AG09309 (cell line): ENCODE measurements at regions not wholly inside any gene's neighbourhood (a gene's known extent, or its start where the extent isn't known, plus 50 kb on each side); places are given as distances from the start of the nearest gene placed in this dataset.

Source experiments
- DNase-seq: peaks from one replicate; pipeline ENCODE4 v3.0.0-alpha.2; 2010; ENCODE audit warnings: low read depth
- H3K4me3 ChIP-seq: 2 replicates; pipeline ENCODE4 v1.5.1; 2011; ENCODE audit warnings: mild to moderate bottlenecking, low read depth, low read length, moderate library complexity; ENCODE audit not compliant: control insufficient read depth
- CTCF ChIP-seq: IDR thresholded peaks from 2 replicates; pipeline ENCODE4 v1.5.1; 2011; ENCODE audit warnings: mild to moderate bottlenecking, low read depth, low read length, inconsistent platforms; ENCODE audit not compliant: insufficient read depth, control insufficient read depth; ENCODE audit errors: missing control alignments

GRCh38 chr13:70874636-70875035, 766.4 kb upstream of the KLHL1 start:
- no peak overlapping the region for H3K4me3 ChIP-seq
- no peak for DNase-seq
- TF ChIP-seq CTCF = no peak

GRCh38 chr13:70864731-70865130, 756.5 kb upstream of the KLHL1 start:
- no peak for TF ChIP-seq CTCF
- no peak for DNase-seq

GRCh38 chr13:70856711-70857110, 748.5 kb upstream of the KLHL1 start:
- no peak overlapping the region for H3K4me3 ChIP-seq
- no peak for DNase-seq
- no peak for TF ChIP-seq CTCF

More at GRCh38 chr13:70864731-70865130, 756.5 kb upstream of the KLHL1 start:
- H3K4me3 ChIP-seq = no peak overlapping the region

- no peak for TF ChIP-seq CTCF
- no peak for DNase-seq
- H3K4me3 ChIP-seq = no peak overlapping the region
Measured at GRCh38 chr13:70856025-70856424, 747.8 kb upstream of the KLHL1 start.

- H3K4me3 ChIP-seq = no peak overlapping the region
- no peak for DNase-seq
- TF ChIP-seq CTCF = no peak
Measured at GRCh38 chr13:70849222-70849621, 741.0 kb upstream of the KLHL1 start.

GRCh38 chr13:70844391-70845108, 736.3 kb upstream of the KLHL1 start:
- no peak for TF ChIP-seq CTCF
- DNase-seq = no peak
- no peak overlapping the region for H3K4me3 ChIP-seq
